ENCODE measurements at regions not wholly inside any gene's neighbourhood (a gene's known extent, or its start where the extent isn't known, plus 50 kb on each side); places are given as distances from the start of the nearest gene placed in this dataset.

GRCh38 chr10:70939441-70940003 is 51.2 kb upstream of the PCBD1 start:
- DNase-seq = no peak

GRCh38 chr10:70940834-70941568 is 52.6 kb upstream of the PCBD1 start:
- no peak for DNase-seq

GRCh38 chr10:70942125-70942524 is 53.8 kb upstream of the PCBD1 start:
- no peak for DNase-seq

- DNase-seq = no peak
Observed at GRCh38 chr10:70942725-70943124, 54.4 kb upstream of the PCBD1 start.

- DNase-seq = no peak
Observed at GRCh38 chr10:70943249-70943648, 54.9 kb upstream of the PCBD1 start.

- no peak for DNase-seq
Observed at GRCh38 chr10:70943841-70944466, 55.6 kb upstream of the PCBD1 start.

GRCh38 chr10:70950037-70950436 is 61.7 kb upstream of the PCBD1 start:
- DNase-seq = no peak

- no peak for DNase-seq
Observed at GRCh38 chr10:70950801-70951200, 62.4 kb upstream of the PCBD1 start.

- no peak for DNase-seq
Observed at GRCh38 chr10:70952401-70952800, 64.0 kb upstream of the PCBD1 start.

- DNase-seq = no peak
Observed at GRCh38 chr10:70952921-70953320, 64.6 kb upstream of the PCBD1 start.

- DNase-seq = no peak
Observed at GRCh38 chr10:70954381-70955176, 66.2 kb upstream of the PCBD1 start.

GRCh38 chr10:70956029-70956759 is 67.8 kb upstream of the PCBD1 start:
- no peak for DNase-seq

- DNase-seq = no peak
Observed at GRCh38 chr10:70958396-70958795, 70.0 kb upstream of the PCBD1 start.

- DNase-seq = no peak
Observed at GRCh38 chr10:70960316-70960715, 72.0 kb upstream of the PCBD1 start.

GRCh38 chr10:70960783-70961570 is 72.6 kb upstream of the PCBD1 start:
- no peak for DNase-seq

GRCh38 chr10:70962686-70963085 is 74.3 kb upstream of the PCBD1 start:
- no peak for DNase-seq

GRCh38 chr10:70963271-70963670 is 74.9 kb upstream of the PCBD1 start:
- no peak for DNase-seq

GRCh38 chr10:70964245-70964644 is 75.9 kb upstream of the PCBD1 start:
- no peak for DNase-seq

GRCh38 chr10:70964881-70965280 is 76.5 kb upstream of the PCBD1 start:
- no peak for DNase-seq

- DNase-seq = no peak
Observed at GRCh38 chr10:70965566-70965965, 77.2 kb upstream of the PCBD1 start.

- DNase-seq = no peak
Observed at GRCh38 chr10:70966646-70967553, 78.5 kb upstream of the PCBD1 start.
